Activated CD4-positive, alpha-beta memory T cell treated with anti-CD3 and anti-CD28 coated beads, Interleukin-2, amount 10 ng/mL, durations not matched to agents 7 days and 5 days (primary cell): ENCODE measurements at regions not wholly inside any gene's neighbourhood (a gene's known extent, or its start where the extent isn't known, plus 50 kb on each side); places are given as distances from the start of the nearest gene placed in this dataset.
"Not testable (repeated sequence)": the region's sequence is repeated elsewhere in the genome, so short reads cannot be mapped to it uniquely, and the experiment has no call there.

Experiments used
- CTCF ChIA-PET: fragments of 350-600 bp; sonication (Branson Sonifier 250); formaldehyde crosslinking; loops from one replicate; lab custom pipeline; 2021; ENCODE audit warnings: antibody characterized with exemption, inconsistent platforms; lab: Charles Lee
- POLR2A ChIA-PET: fragments of 350-600 bp; sonication (Branson Sonifier 250); formaldehyde crosslinking; loops from one replicate; lab custom pipeline; 2021; ENCODE audit warnings: antibody characterized with exemption; lab: Charles Lee
- DNase-seq: peaks from one replicate; pipeline ENCODE4 v3.0.0-alpha.2; 2020
- H3K27ac Mint-ChIP-seq: one replicate; pipeline ENCODE4 v1.8.0; 2021; ENCODE audit warnings: mild to moderate bottlenecking, mixed read lengths
- H3K27me3 Mint-ChIP-seq: one replicate; pipeline ENCODE4 v1.8.0; 2021; ENCODE audit warnings: mixed read lengths
- H3K36me3 Mint-ChIP-seq: one replicate; pipeline ENCODE4 v1.8.0; 2021; ENCODE audit warnings: low read depth, mixed read lengths
- H3K4me1 Mint-ChIP-seq: one replicate; pipeline ENCODE4 v1.8.0; 2021; ENCODE audit warnings: mixed read lengths
- H3K4me3 Mint-ChIP-seq: one replicate; pipeline ENCODE4 v1.8.0; 2021; ENCODE audit warnings: mild to moderate bottlenecking, mixed read lengths
- H3K9me3 Mint-ChIP-seq: one replicate; pipeline ENCODE4 v1.8.0; 2021; ENCODE audit warnings: mixed read lengths

- CTCF ChIA-PET: interaction anchor here (1.5 kb wide), 1 partner anchor 39 kb away, joined by 4 read pairs; no protein-coding TSS in a partner anchor
- peaks cover 2% of the 10 kb centered on the region for H3K4me1 Mint-ChIP-seq
- DNase-seq: no peak
- peaks cover 6% of the 10 kb centered on the region for H3K27me3 Mint-ChIP-seq
- H3K4me3 Mint-ChIP-seq: no peak overlapping the region
- no peak overlapping the region for H3K27ac Mint-ChIP-seq
- H3K36me3 Mint-ChIP-seq: no peaks in the 10 kb centered on the region
- no peaks in the 10 kb centered on the region for H3K9me3 Mint-ChIP-seq
- POLR2A ChIA-PET: no interaction called here
Observed at GRCh38 chr5:157956271-157956885, 97.4 kb upstream of the CLINT1 start.

GRCh38 chr5:157955541-157956172 lies 96.7 kb upstream of the CLINT1 start:
- POLR2A ChIA-PET: no interaction called here
- Mint-ChIP-seq H3K36me3 (no peaks in the 10 kb centered on the region), H3K9me3 (no peaks in the 10 kb centered on the region), H3K27ac (no peak overlapping the region), H3K27me3 (peaks cover 6% of the 10 kb centered on the region), H3K4me1 (peaks cover 2% of the 10 kb centered on the region), H3K4me3 (no peak overlapping the region)
- CTCF ChIA-PET: interaction anchor here (0.9 to 1.5 kb wide), 2 partner anchors 9 to 40 kb away, joined by 3 to 4 read pairs; no protein-coding TSS in a partner anchor
- DNase-seq: no peak

DNA sequence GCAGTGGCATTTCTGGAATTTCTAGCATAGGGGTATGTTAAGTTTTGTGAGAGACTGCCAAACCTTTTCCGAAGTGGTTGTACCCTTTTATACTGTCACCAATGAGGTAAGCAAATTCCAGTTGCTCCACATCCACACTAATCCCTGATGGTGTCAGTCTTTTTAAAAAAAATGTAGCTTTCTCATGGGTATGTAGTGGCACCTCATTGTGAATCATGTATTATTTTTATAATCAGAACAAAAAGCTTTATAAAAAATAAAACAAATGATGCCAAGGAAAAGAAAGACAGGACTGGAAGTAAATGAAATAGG lies 93.4 kb upstream of the CLINT1 start:
- no peaks in the 10 kb centered on the region for H3K9me3 Mint-ChIP-seq
- no peak overlapping the region for H3K4me3 Mint-ChIP-seq
- peaks cover 13% of the 10 kb centered on the region for H3K27me3 Mint-ChIP-seq
- H3K36me3 Mint-ChIP-seq: no peaks in the 10 kb centered on the region
- no peak for DNase-seq
- H3K4me1 Mint-ChIP-seq: peaks cover 6% of the 10 kb centered on the region
- POLR2A ChIA-PET: no interaction called here
- no peak overlapping the region for H3K27ac Mint-ChIP-seq
- CTCF ChIA-PET: interaction anchor here (1.3 to 7.1 kb wide), 3 partner anchors 42 to 191 kb away, joined by 5 to 87 read pairs (median 58); no protein-coding TSS in a partner anchor

DNA sequence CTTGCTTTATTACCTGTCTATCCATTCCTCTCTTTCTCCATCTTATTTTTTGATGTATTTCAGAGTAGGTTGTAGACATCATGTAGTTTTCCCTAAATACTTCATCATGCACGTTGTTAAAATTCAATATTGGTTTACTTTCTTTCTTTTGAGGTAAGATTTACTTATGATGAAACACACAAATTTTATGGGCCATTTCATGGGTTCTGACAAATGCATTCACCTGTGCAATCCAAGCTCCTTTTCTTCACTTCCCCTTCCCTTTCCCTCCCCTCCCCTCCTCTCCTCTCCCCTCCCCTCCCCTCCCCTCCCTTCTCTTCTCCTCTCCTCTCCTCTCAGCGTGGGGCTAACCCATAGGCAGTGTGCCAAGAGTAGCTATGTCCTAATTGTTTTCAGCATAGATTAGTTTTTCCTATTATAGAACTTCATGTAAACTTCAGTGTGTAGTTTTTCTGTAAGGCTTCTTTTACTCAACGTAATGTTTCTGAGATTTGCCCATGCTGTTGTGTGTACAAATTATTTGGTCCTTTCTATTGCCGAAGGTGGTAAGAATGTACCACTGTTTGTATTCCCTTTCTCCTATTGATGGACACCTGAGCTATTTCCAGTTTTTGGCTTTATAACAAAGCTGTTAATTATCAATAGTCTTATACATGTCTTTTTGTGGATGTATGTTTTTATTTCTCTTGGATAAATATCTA lies 92.9 kb upstream of the CLINT1 start:
- H3K4me3 Mint-ChIP-seq: no peak overlapping the region
- POLR2A ChIA-PET: no interaction called here
- CTCF ChIA-PET: interaction anchor here (0.7 to 7.1 kb wide), 8 partner anchors 43 to 1150 kb away, joined by 3 to 87 read pairs (median 4); no protein-coding TSS in a partner anchor

DNA sequence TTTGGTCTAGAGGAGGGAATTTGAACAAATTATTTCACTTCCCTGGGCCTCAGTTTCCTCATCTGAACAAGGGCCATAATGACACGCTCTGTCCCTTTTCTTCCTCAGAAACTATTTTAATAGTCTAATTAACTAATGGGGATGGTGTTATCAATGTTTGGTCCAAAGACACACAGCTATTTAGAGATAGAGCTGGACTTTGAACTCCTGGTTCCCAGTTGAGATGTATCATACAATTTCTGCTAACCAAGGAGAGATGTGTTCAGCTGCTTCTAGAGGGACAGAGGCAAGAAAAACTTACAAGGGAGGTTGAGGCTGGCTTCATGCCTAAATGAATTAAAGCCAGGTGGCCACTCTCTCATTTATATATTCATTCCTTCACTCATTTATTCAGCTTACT lies 90.6 kb upstream of the CLINT1 start:
- Mint-ChIP-seq H3K27ac (no peak overlapping the region), H3K27me3 (peaks cover 16% of the 10 kb centered on the region), H3K36me3 (no peaks in the 10 kb centered on the region), H3K9me3 (no peaks in the 10 kb centered on the region), H3K4me1 (peaks cover 5% of the 10 kb centered on the region), H3K4me3 (no peak overlapping the region)
- ChIA-PET POLR2A (interaction anchor here (1.4 kb wide), 2 partner anchors 91 to 107 kb away, joined by 3 to 5 read pairs; partner anchors contain the start of gene CLINT1), CTCF (interaction anchor here (0.6 to 7.1 kb wide), 26 partner anchors 8 to 1591 kb away, joined by 3 to 87 read pairs (median 8); partner anchors contain the start of gene CLINT1)
- no peak for DNase-seq

More for the DNA sequence above, 92.9 kb upstream of the CLINT1 start:
- Mint-ChIP-seq H3K9me3 (no peaks in the 10 kb centered on the region), H3K27ac (no peak overlapping the region), H3K27me3 (peaks cover 13% of the 10 kb centered on the region), H3K4me1 (peaks cover 6% of the 10 kb centered on the region), H3K36me3 (no peaks in the 10 kb centered on the region)
- DNase-seq: no peak

DNA sequence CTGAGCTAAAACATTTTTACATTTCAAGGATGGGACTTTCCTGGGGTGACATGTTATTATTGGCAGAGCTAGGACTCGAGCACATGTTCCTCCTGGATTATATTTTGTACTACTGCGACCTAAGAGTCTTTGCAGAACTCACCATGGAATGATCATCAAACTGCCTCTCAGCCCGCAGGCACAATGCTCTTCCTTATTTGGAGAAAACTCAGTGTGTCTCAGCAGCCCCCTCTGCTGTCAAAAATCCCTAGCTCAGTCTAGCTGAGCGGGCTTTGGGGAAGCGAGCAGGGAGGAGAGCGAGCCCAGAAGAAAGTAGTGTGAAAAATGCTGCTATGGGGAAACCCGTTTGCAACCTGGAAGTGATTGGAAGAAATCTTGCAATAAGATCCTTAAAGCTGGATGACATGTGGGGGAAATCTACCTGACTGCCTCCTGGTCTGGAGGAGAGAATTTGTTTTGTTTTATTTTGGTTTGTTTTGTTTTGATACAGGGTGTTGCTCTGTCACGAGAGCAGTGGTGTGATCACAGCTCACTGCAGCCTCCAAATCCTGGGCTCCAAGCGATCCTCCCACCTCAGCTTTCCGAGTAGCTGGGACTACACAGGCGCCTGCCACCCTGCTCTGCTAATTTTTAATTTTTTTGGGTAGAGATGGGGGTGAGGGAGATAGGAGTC lies 89.9 kb upstream of the CLINT1 start:
- peaks cover 16% of the 10 kb centered on the region for H3K27me3 Mint-ChIP-seq
- no peak overlapping the region for H3K4me3 Mint-ChIP-seq
- DNase-seq: peak; percentile 80
- POLR2A ChIA-PET: interaction anchor here (1.4 kb wide), 2 partner anchors 90 to 106 kb away, joined by 3 to 5 read pairs; partner anchors contain the start of gene CLINT1
- peaks cover 5% of the 10 kb centered on the region for H3K4me1 Mint-ChIP-seq
- no peaks in the 10 kb centered on the region for H3K9me3 Mint-ChIP-seq
- H3K36me3 Mint-ChIP-seq: no peaks in the 10 kb centered on the region
- no peak overlapping the region for H3K27ac Mint-ChIP-seq
- CTCF ChIA-PET: interaction anchor here (0.7 to 7.1 kb wide), 36 partner anchors 9 to 469 kb away, joined by 3 to 87 read pairs (median 6); partner anchors contain the start of genes CLINT1 and LSM11

GRCh38 chr5:157947156-157947555 lies 88.2 kb upstream of the CLINT1 start:
- ChIA-PET POLR2A (no interaction called here), CTCF (interaction anchor here (5.9 kb wide), 1 partner anchor 186 kb away, joined by 58 read pairs; no protein-coding TSS in a partner anchor)
- DNase-seq: no peak
- Mint-ChIP-seq H3K27ac (no peak overlapping the region), H3K4me3 (no peak overlapping the region), H3K36me3 (no peaks in the 10 kb centered on the region), H3K9me3 (no peaks in the 10 kb centered on the region), H3K27me3 (peaks cover 14% of the 10 kb centered on the region), H3K4me1 (peaks cover 5% of the 10 kb centered on the region)

DNA sequence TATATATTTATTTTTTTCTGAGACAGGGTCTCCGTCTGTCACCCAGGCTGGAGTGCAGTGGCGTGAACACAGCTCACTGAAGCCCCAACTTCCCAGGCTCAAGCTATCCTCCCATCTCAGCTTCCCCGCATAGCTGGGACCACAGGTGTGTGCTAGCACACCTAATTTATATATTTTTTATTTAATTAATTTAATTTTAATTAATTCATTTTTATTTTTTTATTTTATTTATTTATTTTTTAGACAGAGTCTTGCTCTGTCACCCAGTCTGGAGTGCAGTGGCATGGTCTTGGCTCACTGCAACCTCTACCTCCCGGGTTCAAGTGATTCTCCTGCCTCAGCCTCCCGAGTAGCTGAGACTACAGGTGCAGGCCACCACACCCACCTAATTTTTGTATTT lies 86.9 kb upstream of the CLINT1 start:
- H3K9me3 Mint-ChIP-seq, DNase-seq, H3K27ac Mint-ChIP-seq, H3K36me3 Mint-ChIP-seq, CTCF ChIA-PET, POLR2A ChIA-PET, H3K4me3 Mint-ChIP-seq, H3K4me1 Mint-ChIP-seq: not testable (repeated sequence)
- H3K27me3 Mint-ChIP-seq: peaks cover 12% of the 10 kb centered on the region

- POLR2A ChIA-PET: no interaction called here
- H3K9me3 Mint-ChIP-seq: no peaks in the 10 kb centered on the region
- H3K4me1 Mint-ChIP-seq: peaks cover 5% of the 10 kb centered on the region
- no peak for DNase-seq
- H3K27ac Mint-ChIP-seq: no peak overlapping the region
- no peaks in the 10 kb centered on the region for H3K36me3 Mint-ChIP-seq
- peaks cover 12% of the 10 kb centered on the region for H3K27me3 Mint-ChIP-seq
- no peak overlapping the region for H3K4me3 Mint-ChIP-seq
- CTCF ChIA-PET: interaction anchor here (1.3 kb wide), 1 partner anchor 183 kb away, joined by 4 read pairs; no protein-coding TSS in a partner anchor
Observed at GRCh38 chr5:157944938-157945337, 86.0 kb upstream of the CLINT1 start.

DNA sequence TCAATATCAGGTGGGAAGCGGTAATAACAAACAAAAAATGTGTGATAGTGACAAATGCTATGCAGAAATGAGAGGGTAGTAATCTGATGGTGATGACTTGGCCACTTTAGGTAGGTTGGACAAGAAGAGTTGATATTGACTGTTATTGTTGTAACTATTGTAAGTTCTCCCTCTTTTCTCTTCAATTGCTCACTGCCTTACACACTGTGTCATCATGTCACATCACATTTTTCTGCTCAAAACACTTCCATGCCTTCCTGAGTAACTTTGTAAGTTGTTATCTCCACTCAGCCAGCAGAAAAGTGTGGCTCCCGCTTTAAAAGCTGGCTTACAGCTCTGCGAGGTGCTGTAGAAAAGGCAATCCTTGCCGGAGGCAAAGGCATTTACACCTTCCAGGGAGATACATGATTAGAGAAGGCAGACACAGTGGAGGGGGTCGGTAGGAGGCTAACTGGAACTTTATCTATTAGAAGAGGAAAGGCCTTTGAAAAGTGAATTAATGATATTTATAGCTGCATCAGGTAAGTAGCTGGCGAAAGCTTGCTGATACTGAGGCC lies 85.2 kb upstream of the CLINT1 start:
- no peak overlapping the region for H3K27ac Mint-ChIP-seq
- no peak overlapping the region for H3K4me3 Mint-ChIP-seq
- H3K9me3 Mint-ChIP-seq: no peaks in the 10 kb centered on the region
- peaks cover 10% of the 10 kb centered on the region for H3K27me3 Mint-ChIP-seq
- CTCF ChIA-PET: interaction anchor here (1.3 kb wide), 1 partner anchor 182 kb away, joined by 4 read pairs; no protein-coding TSS in a partner anchor
- no peaks in the 10 kb centered on the region for H3K36me3 Mint-ChIP-seq
- POLR2A ChIA-PET: no interaction called here
- H3K4me1 Mint-ChIP-seq: peaks cover 5% of the 10 kb centered on the region
- DNase-seq: no peak

- H3K36me3 Mint-ChIP-seq: no peaks in the 10 kb centered on the region
- ChIA-PET CTCF (interaction anchor here (1.0 kb wide), 1 partner anchor 24 kb away, joined by 3 read pairs; no protein-coding TSS in a partner anchor), POLR2A (no interaction called here)
- H3K9me3 Mint-ChIP-seq: no peaks in the 10 kb centered on the region
- peaks cover 5% of the 10 kb centered on the region for H3K27me3 Mint-ChIP-seq
- no peak for DNase-seq
- H3K4me3 Mint-ChIP-seq: no peak overlapping the region
- no peaks in the 10 kb centered on the region for H3K4me1 Mint-ChIP-seq
- H3K27ac Mint-ChIP-seq: no peak overlapping the region
Observed at GRCh38 chr5:157942595-157942994, 83.7 kb upstream of the CLINT1 start.

DNA sequence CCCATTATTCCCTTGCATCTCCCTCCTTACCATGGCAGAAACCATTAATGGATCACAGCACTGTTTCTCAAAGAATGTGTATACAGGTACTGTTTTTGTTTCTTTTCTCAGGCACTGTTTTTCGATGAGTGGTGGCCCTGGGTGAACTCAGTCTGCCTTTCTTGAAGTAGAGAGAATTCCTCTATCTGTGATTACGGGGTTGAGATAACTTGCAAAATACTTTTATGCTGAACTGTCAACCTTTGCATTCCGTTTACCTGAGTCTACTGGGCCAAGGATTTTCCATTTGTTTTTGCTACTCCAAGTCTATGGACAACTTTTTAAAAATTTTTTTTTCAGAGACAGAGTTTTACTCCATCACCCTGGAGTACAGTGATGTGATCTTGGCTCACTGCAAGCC lies 82.7 kb upstream of the CLINT1 start:
- H3K27me3 Mint-ChIP-seq: peaks cover 5% of the 10 kb centered on the region
- no peaks in the 10 kb centered on the region for H3K9me3 Mint-ChIP-seq
- H3K27ac Mint-ChIP-seq: no peak overlapping the region
- no peak for DNase-seq
- H3K4me1 Mint-ChIP-seq: no peaks in the 10 kb centered on the region
- ChIA-PET POLR2A (no interaction called here), CTCF (interaction anchor here (0.8 kb wide), 1 partner anchor 125 kb away, joined by 3 read pairs; no protein-coding TSS in a partner anchor)
- H3K4me3 Mint-ChIP-seq: no peak overlapping the region
- no peaks in the 10 kb centered on the region for H3K36me3 Mint-ChIP-seq
